ENCODE measurements at regions not wholly inside any gene's neighbourhood (a gene's known extent, or its start where the extent isn't known, plus 50 kb on each side); places are given as distances from the start of the nearest gene placed in this dataset.

- TF ChIP-seq, protein P1, sequence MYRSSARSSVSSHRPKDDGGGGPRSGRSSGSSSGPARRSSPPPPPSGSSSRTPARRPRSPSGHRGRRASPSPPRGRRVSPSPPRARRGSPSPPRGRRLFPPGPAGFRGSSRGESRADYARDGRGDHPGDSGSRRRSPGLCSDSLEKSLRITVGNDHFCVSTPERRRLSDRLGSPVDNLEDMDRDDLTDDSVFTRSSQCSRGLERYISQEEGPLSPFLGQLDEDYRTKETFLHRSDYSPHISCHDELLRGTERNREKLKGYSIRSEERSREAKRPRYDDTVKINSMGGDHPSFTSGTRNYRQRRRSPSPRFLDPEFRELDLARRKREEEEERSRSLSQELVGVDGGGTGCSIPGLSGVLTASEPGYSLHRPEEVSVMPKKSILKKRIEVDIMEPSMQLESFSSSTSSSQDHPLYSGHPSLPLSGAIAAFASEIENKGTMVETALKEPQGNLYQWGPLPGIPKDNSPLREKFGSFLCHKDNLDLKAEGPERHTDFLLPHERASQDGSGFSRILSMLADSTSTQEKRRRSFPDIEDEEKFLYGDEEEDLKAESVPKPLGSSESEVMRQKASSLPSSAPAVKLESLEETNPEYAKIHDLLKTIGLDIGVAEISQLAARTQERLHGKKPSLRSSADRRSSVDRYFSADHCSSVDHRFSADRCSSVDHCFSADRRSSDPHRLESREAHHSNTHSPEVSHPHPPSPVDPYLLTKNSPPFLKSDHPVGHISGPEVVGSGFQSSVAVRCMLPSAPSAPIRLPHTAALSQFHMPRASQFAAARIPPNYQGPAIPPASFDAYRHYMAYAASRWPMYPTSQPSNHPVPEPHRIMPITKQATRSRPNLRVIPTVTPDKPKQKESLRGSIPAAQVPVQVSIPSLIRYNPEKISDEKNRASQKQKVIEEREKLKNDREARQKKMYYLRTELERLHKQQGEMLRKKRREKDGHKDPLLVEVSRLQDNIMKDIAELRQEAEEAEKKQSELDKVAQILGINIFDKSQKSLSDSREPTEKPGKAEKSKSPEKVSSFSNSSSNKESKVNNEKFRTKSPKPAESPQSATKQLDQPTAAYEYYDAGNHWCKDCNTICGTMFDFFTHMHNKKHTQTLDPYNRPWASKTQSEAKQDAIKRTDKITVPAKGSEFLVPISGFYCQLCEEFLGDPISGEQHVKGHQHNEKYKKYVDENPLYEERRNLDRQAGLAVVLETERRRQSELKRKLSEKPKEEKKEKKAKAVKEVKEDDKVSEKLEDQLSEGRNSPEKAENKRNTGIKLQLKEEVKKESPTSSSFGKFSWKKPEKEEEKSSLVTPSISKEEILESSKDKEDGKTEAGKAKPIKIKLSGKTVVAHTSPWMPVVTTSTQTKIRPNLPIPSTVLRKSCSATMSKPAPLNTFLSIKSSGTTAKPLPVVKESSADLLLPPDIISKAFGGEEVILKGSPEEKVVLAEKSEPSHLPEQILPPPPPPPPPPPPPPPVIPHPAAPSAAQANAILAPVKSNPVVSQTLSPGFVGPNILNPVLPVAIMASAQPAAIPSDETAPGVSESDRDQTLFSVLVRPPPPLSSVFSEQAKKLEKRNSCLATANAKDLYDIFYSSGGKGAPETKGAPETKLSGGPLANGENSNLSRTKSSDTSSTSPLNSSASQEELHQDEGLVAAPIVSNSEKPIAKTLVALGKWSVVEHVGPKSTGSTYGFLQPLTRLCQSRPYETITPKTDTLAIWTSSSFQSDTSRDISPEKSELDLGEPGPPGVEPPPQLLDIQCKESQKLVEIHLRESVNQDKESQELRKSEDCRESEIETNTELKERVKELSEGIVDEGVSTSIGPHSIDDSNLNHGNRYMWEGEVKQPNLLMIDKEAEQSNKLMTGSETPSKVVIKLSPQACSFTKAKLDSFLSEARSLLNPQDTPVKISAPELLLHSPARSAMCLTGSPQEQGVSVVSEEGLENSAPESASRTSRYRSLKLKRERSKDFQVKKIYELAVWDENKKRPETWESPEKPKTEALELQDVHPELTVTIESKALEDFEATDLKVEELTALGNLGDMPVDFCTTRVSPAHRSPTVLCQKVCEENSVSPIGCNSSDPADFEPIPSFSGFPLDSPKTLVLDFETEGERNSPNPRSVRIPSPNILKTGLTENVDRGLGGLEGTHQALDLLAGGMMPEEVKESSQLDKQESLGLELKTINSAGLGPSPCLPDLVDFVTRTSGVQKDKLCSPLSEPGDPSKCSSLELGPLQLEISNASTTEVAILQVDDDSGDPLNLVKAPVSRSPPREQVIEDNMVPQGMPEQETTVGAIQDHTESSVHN (CRISPR knock-in tag; IDR thresholded peaks at IDR 0.05) = no peak
- TF ChIP-seq, protein P2, sequence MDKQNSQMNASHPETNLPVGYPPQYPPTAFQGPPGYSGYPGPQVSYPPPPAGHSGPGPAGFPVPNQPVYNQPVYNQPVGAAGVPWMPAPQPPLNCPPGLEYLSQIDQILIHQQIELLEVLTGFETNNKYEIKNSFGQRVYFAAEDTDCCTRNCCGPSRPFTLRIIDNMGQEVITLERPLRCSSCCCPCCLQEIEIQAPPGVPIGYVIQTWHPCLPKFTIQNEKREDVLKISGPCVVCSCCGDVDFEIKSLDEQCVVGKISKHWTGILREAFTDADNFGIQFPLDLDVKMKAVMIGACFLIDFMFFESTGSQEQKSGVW (CRISPR knock-in tag; IDR thresholded peaks at IDR 0.05; ENCODE audit: borderline replicate concordance) = no peak
- no peak for TF ChIP-seq SPEN (CRISPR knock-in tag; IDR thresholded peaks at IDR 0.05; ENCODE audit: low read depth)
- no peak for TF ChIP-seq ZNF564 (CRISPR knock-in tag; IDR thresholded peaks at IDR 0.05)
- no peak for TF ChIP-seq KDM4B (CRISPR knock-in tag; IDR thresholded peaks at IDR 0.05)
- TF ChIP-seq ZNF704 (CRISPR knock-in tag; IDR thresholded peaks at IDR 0.05; ENCODE audit: borderline replicate concordance) = no peak
- peak; percentile 34; the same call in 1 of the 2 replicates for TF ChIP-seq MTA1 (CRISPR knock-in tag; IDR thresholded peaks at IDR 0.05; ENCODE audit: borderline replicate concordance)
- TF ChIP-seq CEBPG (CRISPR knock-in tag; IDR thresholded peaks at IDR 0.05) = peak; percentile 32; the same call in 1 of the 2 replicates
- no peak for TF ChIP-seq REXO4 (CRISPR knock-in tag; IDR thresholded peaks at IDR 0.05; ENCODE audit: borderline replicate concordance)
- no peak for TF ChIP-seq POLR2G (IDR thresholded peaks at IDR 0.05; ENCODE audit: low read depth, low read length)
- no peak for TF ChIP-seq FIP1L1 (IDR thresholded peaks at IDR 0.05; ENCODE audit: borderline replicate concordance, insufficient read depth, low read depth, low read length)
- no peak for TF ChIP-seq ZNF3 (CRISPR knock-in tag; IDR thresholded peaks at IDR 0.05)
- TF ChIP-seq ZFP37 (CRISPR knock-in tag; IDR thresholded peaks at IDR 0.05; ENCODE audit: borderline replicate concordance) = no peak
- TF ChIP-seq DDIT3 (CRISPR knock-in tag; IDR thresholded peaks at IDR 0.05) = no peak
- TF ChIP-seq FOXK2 (IDR thresholded peaks at IDR 0.05) = 0 out of 2 replicates have a peak, but pooled peaks have one; percentile 21
- 0 out of 2 replicates have a peak, but pooled peaks have one; percentile 18 for TF ChIP-seq SMAD3 (CRISPR knock-in tag; IDR thresholded peaks at IDR 0.05)
- TF ChIP-seq NFIC (IDR thresholded peaks at IDR 0.05; ENCODE audit: low read length) = peak; percentile 43; the same call in 1 of the 2 replicates
- no peak for TF ChIP-seq YEATS4 (CRISPR knock-in tag; IDR thresholded peaks at IDR 0.05; ENCODE audit: borderline replicate concordance)
- TF ChIP-seq MYNN (CRISPR knock-in tag; IDR thresholded peaks at IDR 0.05; ENCODE audit: low read depth) = no peak
- no peak for TF ChIP-seq PAF1 (CRISPR knock-in tag; IDR thresholded peaks at IDR 0.05)
Measured at GRCh38 chr11:134742956-134743819, 331.1 kb upstream of the B3GAT1 start (continued).
